NCI-H146 treated with DMSO at 0.1 percent for 48 hours (cell line): ENCODE measurements at regions not wholly inside any gene's neighbourhood (a gene's known extent, or its start where the extent isn't known, plus 50 kb on each side); places are given as distances from the start of the nearest gene placed in this dataset.

Experiments used
- DNase-seq: peaks from one replicate; lab custom pipeline; 2025; ENCODE audit not compliant: unreplicated experiment; lab: John Stamatoyannopoulos, UW

- DNase-seq = no peak
Measured at GRCh38 chr16:82414476-82414875, 212.3 kb upstream of the CDH13 start.

GRCh38 chr16:82412770-82413169, 214.0 kb upstream of the CDH13 start:
- no peak for DNase-seq

- DNase-seq = no peak
Measured at GRCh38 chr16:82405736-82406135, 221.0 kb upstream of the CDH13 start.

- DNase-seq = no peak
Measured at GRCh38 chr16:82404586-82405315, 222.0 kb upstream of the CDH13 start.

- DNase-seq = no peak
Measured at GRCh38 chr16:82402665-82403218, 224.0 kb upstream of the CDH13 start.

- no peak for DNase-seq
Measured at GRCh38 chr16:82400046-82400445, 226.7 kb upstream of the CDH13 start.

- no peak for DNase-seq
Measured at GRCh38 chr16:82396509-82396908, 226.5 kb upstream of the MPHOSPH6 start.

GRCh38 chr16:82395212-82395611, 225.2 kb upstream of the MPHOSPH6 start:
- no peak for DNase-seq

- no peak for DNase-seq
Measured at GRCh38 chr16:82391690-82392089, 221.7 kb upstream of the MPHOSPH6 start.

GRCh38 chr16:82389956-82390650, 220.1 kb upstream of the MPHOSPH6 start:
- no peak for DNase-seq

- no peak for DNase-seq
Measured at GRCh38 chr16:82386761-82387160, 216.7 kb upstream of the MPHOSPH6 start.

- DNase-seq = no peak
Measured at GRCh38 chr16:82384949-82385348, 214.9 kb upstream of the MPHOSPH6 start.

- DNase-seq = no peak
Measured at GRCh38 chr16:82384017-82384416, 214.0 kb upstream of the MPHOSPH6 start.

GRCh38 chr16:82382521-82382920, 212.5 kb upstream of the MPHOSPH6 start:
- DNase-seq = no peak

GRCh38 chr16:82379551-82379950, 209.5 kb upstream of the MPHOSPH6 start:
- no peak for DNase-seq

- no peak for DNase-seq
Measured at GRCh38 chr16:82373976-82374375, 204.0 kb upstream of the MPHOSPH6 start.

GRCh38 chr16:82370282-82370681, 200.3 kb upstream of the MPHOSPH6 start:
- DNase-seq = no peak

GRCh38 chr16:82368041-82368440, 198.0 kb upstream of the MPHOSPH6 start:
- DNase-seq = no peak

- no peak for DNase-seq
Measured at GRCh38 chr16:82366462-82366861, 196.4 kb upstream of the MPHOSPH6 start.

GRCh38 chr16:82364690-82365089, 194.7 kb upstream of the MPHOSPH6 start:
- DNase-seq = no peak

- no peak for DNase-seq
Measured at GRCh38 chr16:82363026-82363816, 193.2 kb upstream of the MPHOSPH6 start.

- DNase-seq = no peak
Measured at GRCh38 chr16:82361885-82362284, 191.9 kb upstream of the MPHOSPH6 start.
